ENCODE measurements at regions not wholly inside any gene's neighbourhood (a gene's known extent, or its start where the extent isn't known, plus 50 kb on each side); places are given as distances from the start of the nearest gene placed in this dataset.

DNA sequence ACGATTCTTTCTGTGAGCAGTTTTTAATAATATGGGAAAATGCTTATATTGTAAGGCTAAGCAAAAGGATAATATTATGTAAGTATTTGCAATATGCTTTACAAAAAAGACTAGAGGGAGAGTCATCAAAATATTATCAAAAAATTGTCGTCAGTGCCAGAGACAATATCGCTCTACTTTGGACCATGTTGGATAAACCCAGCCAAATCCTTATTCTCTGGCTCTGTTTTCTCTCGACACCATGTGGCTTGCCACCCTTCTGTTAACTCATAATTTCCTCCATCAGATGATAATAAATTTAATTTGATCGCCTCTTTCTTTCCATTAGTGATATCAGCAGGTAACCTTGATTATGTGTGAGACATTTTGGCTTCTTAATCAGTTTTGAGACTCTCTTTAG, 129.9 kb downstream of the CDC42EP3 start:
- no peak for DNase-seq (ENCODE audit: low read depth in 3 of 3, low spot score in 2 of 3)

DNA sequence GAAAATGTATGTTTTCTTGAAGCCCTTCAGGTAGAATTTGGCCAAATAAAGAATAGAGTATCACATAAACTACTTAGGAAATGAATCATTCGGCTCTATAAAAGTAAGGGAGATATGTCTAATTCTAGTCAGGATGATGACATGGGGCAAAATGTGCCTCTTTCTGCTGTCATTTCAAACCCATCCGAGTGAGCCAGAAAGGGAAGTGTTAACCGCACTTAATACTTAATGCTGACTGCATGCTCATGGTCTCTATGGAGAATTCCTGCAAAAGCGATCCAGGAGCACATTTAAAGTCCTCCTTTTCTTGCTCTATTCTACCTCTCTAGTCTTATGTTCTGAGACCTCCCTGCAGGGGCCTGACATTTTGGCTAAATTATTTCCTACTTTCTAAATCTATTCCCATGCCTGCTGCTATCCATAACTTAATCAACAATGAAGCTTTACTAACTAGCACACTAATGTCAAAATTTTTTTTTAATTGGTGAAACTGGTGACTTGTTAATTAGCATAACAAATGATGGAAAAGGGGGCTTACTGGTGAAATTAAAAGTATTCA, 127.4 kb downstream of the CDC42EP3 start:
- DNase-seq (ENCODE audit: low read depth in 3 of 3, low spot score in 2 of 3), result no peak

GRCh38 chr2:37544591-37545031, 126.8 kb downstream of the CDC42EP3 start:
- no peak for DNase-seq (ENCODE audit: low read depth in 3 of 3, low spot score in 2 of 3)

- no peak for DNase-seq (ENCODE audit: low read depth in 3 of 3, low spot score in 2 of 3)
Observed at GRCh38 chr2:37549598-37549997, 121.8 kb downstream of the CDC42EP3 start.

- DNase-seq (ENCODE audit: low read depth in 3 of 3, low spot score in 2 of 3), result no peak
Observed at GRCh38 chr2:37550190-37550589, 121.3 kb downstream of the CDC42EP3 start.

- DNase-seq (ENCODE audit: low read depth in 3 of 3, low spot score in 2 of 3), result no peak
Observed at GRCh38 chr2:37551783-37552182, 119.7 kb downstream of the CDC42EP3 start.

DNA sequence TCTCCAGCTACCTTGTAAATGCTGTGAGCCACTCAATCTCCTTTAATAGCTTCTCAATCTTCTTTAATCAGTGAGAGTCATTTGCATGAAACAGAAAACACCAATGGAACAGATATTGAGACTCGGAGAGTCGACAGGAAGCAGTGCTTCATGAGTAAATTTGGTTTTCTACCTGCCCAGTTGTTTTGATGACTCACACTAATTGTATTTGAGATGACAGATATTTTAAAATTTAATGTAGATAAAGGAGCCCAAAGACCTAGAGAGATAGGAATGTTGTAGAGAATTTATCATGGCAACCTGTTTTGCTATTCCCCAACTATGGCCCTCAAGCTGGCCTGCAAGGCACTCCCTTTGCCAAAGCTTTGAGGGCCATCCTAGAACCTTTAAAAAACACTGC, 119.1 kb downstream of the CDC42EP3 start:
- no peak for DNase-seq (ENCODE audit: low read depth in 3 of 3, low spot score in 2 of 3)

- no peak for DNase-seq (ENCODE audit: low read depth in 3 of 3, low spot score in 2 of 3)
Observed at GRCh38 chr2:37553411-37554154, 117.9 kb downstream of the CDC42EP3 start.

DNA sequence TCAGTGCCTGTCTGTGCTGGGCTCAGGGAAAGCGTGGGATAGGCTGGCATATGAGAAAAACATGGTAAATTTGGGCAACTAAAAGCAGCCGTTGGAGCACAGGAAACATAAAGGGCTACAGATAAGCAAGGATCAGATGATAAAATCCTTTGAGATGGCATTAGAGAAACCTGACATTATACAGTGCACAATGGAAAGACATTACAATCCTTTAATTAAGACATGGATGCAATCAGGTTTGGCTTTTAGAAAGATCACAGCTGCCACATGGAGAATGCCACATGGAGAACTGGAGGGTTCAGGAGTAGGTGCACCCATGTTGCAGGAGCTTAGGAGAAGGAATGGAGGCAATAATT, 117.3 kb downstream of the CDC42EP3 start:
- DNase-seq (ENCODE audit: low read depth in 3 of 3, low spot score in 2 of 3), result no peak

DNA sequence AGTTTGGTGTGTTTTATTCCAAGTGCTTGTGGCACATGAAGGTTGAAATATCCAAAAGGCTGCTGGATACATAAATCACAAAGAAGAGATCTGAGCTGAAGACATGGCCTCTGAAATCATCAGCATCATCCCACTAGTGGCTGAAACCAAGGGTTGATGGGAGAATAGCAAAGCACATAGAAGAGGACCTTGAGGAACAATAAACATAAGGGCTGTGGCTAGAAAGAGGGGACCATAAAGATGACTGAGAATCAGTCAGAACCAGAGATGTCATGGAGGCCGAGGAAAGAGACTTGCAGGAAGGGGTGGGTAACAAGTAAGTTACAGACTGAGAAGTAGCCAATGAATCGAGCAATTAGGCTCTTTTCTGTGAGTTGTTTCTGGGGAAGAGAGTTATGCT, 116.8 kb downstream of the CDC42EP3 start:
- DNase-seq (ENCODE audit: low read depth in 3 of 3, low spot score in 2 of 3), result no peak

- no peak for DNase-seq (ENCODE audit: low read depth in 3 of 3, low spot score in 2 of 3)
Observed at GRCh38 chr2:37555457-37555856, 116.0 kb downstream of the CDC42EP3 start.

DNA sequence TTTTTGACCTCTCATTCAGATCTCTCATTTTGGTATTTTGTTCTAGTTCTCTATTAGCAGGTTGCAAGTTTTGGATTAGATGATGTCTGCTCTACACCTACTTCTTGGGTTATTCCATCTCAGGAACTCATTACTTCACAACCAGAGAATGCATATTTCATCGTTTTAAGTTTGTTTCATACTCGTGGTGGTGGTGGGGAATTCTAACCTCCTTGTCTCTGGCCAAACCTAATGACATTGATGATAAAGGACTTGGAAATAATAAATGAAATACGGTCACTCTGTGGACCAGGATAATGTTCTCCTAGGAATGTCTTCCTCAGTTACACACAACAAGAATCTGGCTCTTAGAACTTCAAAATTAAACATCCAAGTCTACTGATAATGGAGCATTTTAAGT, 115.2 kb downstream of the CDC42EP3 start:
- DNase-seq (ENCODE audit: low read depth in 3 of 3, low spot score in 2 of 3), result no peak

GRCh38 chr2:37558623-37559022, 112.8 kb downstream of the CDC42EP3 start:
- DNase-seq (ENCODE audit: low read depth in 3 of 3, low spot score in 2 of 3), result no peak

DNA sequence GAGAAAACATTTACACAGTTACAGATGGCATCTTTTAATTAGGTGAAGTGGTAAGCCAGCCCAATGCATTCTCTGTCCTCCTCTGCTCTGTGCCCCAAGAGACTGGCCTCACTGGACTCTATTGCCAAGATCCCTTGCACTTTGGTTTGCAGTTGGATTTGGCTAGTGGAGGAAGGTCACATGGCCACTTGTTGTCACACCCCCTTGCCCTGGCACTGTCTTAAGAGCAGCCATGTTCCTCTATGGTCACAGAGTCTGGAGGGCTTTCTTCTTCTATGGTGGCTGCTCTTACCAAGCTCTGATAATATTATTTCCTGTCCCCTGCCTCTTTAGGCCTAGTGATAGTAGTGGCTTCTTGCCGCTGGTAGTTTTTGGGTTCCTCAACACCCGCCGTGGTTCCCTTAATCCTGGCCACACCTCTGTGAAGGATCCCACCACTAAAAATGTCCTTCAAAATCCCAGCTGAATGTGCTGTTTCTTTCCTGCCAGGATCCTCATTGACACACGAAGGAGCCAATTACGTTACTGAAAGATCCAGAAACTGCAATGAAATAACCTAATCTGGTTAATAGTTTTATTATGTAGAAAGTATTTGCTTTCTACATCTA, 111.1 kb downstream of the CDC42EP3 start:
- no peak for DNase-seq (ENCODE audit: low read depth in 3 of 3, low spot score in 2 of 3)

GRCh38 chr2:37560863-37561614, 110.4 kb downstream of the CDC42EP3 start:
- DNase-seq (ENCODE audit: low read depth in 3 of 3, low spot score in 2 of 3), result no peak

GRCh38 chr2:37561615-37562569, 109.5 kb downstream of the CDC42EP3 start:
- no peak for DNase-seq (ENCODE audit: low read depth in 3 of 3, low spot score in 2 of 3)

DNA sequence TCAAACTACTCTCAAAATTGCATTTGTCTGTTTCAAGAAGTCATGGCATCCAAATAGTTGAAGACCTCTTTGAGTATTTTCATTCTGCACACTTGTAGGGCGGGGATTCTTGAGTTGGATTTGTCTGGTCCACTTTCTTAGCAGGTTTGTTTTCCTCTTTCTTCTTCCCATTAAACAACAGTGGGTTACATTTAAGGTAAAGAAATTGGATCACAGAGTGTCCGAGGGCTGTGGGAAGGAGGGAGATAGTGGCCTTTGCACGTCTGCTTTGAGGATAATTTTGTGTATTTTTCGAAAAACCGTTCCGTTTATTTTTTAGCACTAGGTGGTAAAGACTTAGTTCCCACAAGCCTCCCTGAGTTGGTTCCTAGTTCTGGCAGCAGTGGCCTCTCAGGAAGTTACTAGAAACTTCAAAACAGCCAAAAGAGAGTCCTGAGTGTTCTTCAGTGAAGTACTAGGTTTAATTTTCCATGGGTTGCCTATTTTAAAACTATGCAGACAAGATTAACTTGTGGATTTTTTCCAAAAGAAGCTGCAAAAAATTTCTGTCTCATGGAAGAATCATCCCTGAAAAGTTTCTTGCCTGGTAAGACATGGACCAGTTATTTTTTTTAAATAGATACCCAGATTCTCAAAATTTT, 107.9 kb downstream of the CDC42EP3 start:
- DNase-seq (ENCODE audit: low read depth in 3 of 3, low spot score in 2 of 3), result no peak

GRCh38 chr2:37564356-37564755, 107.1 kb downstream of the CDC42EP3 start:
- DNase-seq (ENCODE audit: low read depth in 3 of 3, low spot score in 2 of 3), result no peak

- no peak for DNase-seq (ENCODE audit: low read depth in 3 of 3, low spot score in 2 of 3)
Observed at GRCh38 chr2:37566517-37566981, 104.9 kb downstream of the CDC42EP3 start.

GRCh38 chr2:37568565-37568964, 102.9 kb downstream of the CDC42EP3 start:
- DNase-seq (ENCODE audit: low read depth in 3 of 3, low spot score in 2 of 3), result no peak
